ENCODE measurements at regions not wholly inside any gene's neighbourhood (a gene's known extent, or its start where the extent isn't known, plus 50 kb on each side); places are given as distances from the start of the nearest gene placed in this dataset.

DNA sequence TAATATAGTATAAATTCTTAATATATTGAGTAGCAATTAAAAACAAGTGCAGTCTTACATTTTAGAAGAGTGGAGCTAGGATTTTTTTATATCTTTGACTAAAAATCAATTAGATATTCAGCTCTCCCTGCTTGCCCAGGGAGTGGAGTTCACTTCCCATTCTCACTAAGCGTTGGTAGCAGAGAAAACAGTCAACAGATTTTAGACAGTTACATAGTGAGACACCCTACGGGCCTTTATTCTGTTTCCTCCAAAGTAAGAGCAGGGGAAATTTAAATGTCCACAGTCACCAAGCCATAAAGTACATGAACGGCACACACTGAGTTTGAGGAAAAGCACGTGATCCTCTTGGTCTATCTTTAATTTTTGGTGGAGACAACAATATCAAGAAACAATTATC, 131.6 kb upstream of the PLEKHG7 start:
- H3K79me2 ChIP-seq (ENCODE audit: low read length) = no peaks in the 10 kb centered on the region
- no peaks in the 10 kb centered on the region for H3K9me2 ChIP-seq (replicated peaks; ENCODE audit: insufficient read depth, low read length)
- no peaks in the 10 kb centered on the region for H4K20me1 ChIP-seq (ENCODE audit: insufficient read depth, low read depth, low read length)
- no peak for DNase-seq
- H3K27ac ChIP-seq (ENCODE audit: low read length) = no peak overlapping the region
- no peak overlapping the region for H3K4me2 ChIP-seq (ENCODE audit: low read depth, low read length, poor library complexity, severe bottlenecking)
- H2AFZ ChIP-seq (ENCODE audit: low read length) = no peak overlapping the region
- no peaks in the 10 kb centered on the region for H3K27me3 ChIP-seq (ENCODE audit: low read length)
- no peak overlapping the region for H3K4me3 ChIP-seq (ENCODE audit: low read length)
- no peaks in the 10 kb centered on the region for H3K9me3 ChIP-seq (ENCODE audit: low read length)
- H3K4me1 ChIP-seq (ENCODE audit: low read length) = no peaks in the 10 kb centered on the region
- no peaks in the 10 kb centered on the region for H3K36me3 ChIP-seq (ENCODE audit: insufficient read depth, low read length)
- H3K9ac ChIP-seq (ENCODE audit: low read length) = no peak overlapping the region

GRCh38 chr12:92570056-92570753, 132.6 kb upstream of the PLEKHG7 start:
- Histone ChIP-seq H3K36me3 (ENCODE audit: insufficient read depth, low read length) (no peaks in the 10 kb centered on the region), H3K27ac (ENCODE audit: low read length) (no peak overlapping the region), H2AFZ (ENCODE audit: low read length) (no peak overlapping the region), H3K9ac (ENCODE audit: low read length) (no peak overlapping the region), H3K4me2 (ENCODE audit: low read depth, low read length, poor library complexity, severe bottlenecking) (no peak overlapping the region), H3K9me2 (replicated peaks; ENCODE audit: insufficient read depth, low read length) (no peaks in the 10 kb centered on the region), H3K4me1 (ENCODE audit: low read length) (no peaks in the 10 kb centered on the region), H3K4me3 (ENCODE audit: low read length) (no peak overlapping the region), H3K9me3 (ENCODE audit: low read length) (no peaks in the 10 kb centered on the region), H4K20me1 (ENCODE audit: insufficient read depth, low read depth, low read length) (no peaks in the 10 kb centered on the region), H3K27me3 (ENCODE audit: low read length) (no peaks in the 10 kb centered on the region), H3K79me2 (ENCODE audit: low read length) (no peaks in the 10 kb centered on the region)
- peak; percentile 71 for DNase-seq

- Histone ChIP-seq H3K4me2 (ENCODE audit: low read depth, low read length, poor library complexity, severe bottlenecking) (no peak overlapping the region), H3K36me3 (ENCODE audit: insufficient read depth, low read length) (no peaks in the 10 kb centered on the region), H3K27me3 (ENCODE audit: low read length) (no peaks in the 10 kb centered on the region), H3K4me1 (ENCODE audit: low read length) (no peaks in the 10 kb centered on the region), H3K79me2 (ENCODE audit: low read length) (no peaks in the 10 kb centered on the region), H3K4me3 (ENCODE audit: low read length) (no peak overlapping the region), H3K27ac (ENCODE audit: low read length) (no peak overlapping the region), H3K9me2 (replicated peaks; ENCODE audit: insufficient read depth, low read length) (no peaks in the 10 kb centered on the region), H3K9me3 (ENCODE audit: low read length) (no peaks in the 10 kb centered on the region), H4K20me1 (ENCODE audit: insufficient read depth, low read depth, low read length) (no peaks in the 10 kb centered on the region), H3K9ac (ENCODE audit: low read length) (no peak overlapping the region), H2AFZ (ENCODE audit: low read length) (no peak overlapping the region)
- no peak for DNase-seq
Observed at GRCh38 chr12:92568691-92569090, 134.1 kb upstream of the PLEKHG7 start.

DNA sequence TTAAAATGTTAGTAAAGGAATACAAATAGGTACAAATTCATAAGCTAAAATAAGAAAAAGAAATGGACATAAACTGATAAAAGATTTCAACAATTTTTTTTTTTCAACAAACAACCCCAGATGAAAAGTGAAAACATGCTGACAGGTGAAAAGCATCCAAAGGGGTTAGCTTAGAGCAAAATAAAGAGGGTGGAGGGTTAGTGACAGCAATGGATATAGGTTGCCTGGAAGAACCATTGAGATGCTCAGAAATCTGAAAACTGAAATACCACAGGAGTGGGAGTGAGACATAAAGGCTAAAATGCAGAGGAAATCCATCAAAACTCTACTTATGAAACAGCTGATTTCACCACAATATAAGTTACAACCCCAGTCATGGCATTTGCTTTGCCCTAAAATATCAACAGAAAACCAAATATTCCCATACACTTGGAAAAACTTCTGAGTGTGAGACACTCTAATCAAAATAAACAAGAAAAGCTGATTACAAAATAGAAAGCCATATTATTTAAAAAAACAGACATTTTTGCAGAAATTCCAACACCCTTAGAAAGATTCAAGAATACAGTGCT, 136.3 kb upstream of the PLEKHG7 start:
- H3K27me3 ChIP-seq (ENCODE audit: low read length) = no peaks in the 10 kb centered on the region
- H3K9me3 ChIP-seq (ENCODE audit: low read length) = no peaks in the 10 kb centered on the region
- no peak overlapping the region for H2AFZ ChIP-seq (ENCODE audit: low read length)
- no peaks in the 10 kb centered on the region for H3K36me3 ChIP-seq (ENCODE audit: insufficient read depth, low read length)
- H3K27ac ChIP-seq (ENCODE audit: low read length) = no peak overlapping the region
- H3K4me2 ChIP-seq (ENCODE audit: low read depth, low read length, poor library complexity, severe bottlenecking) = no peak overlapping the region
- no peak for DNase-seq
- no peaks in the 10 kb centered on the region for H4K20me1 ChIP-seq (ENCODE audit: insufficient read depth, low read depth, low read length)
- H3K4me1 ChIP-seq (ENCODE audit: low read length) = no peaks in the 10 kb centered on the region
- no peak overlapping the region for H3K9ac ChIP-seq (ENCODE audit: low read length)
- H3K79me2 ChIP-seq (ENCODE audit: low read length) = no peaks in the 10 kb centered on the region
- H3K4me3 ChIP-seq (ENCODE audit: low read length) = no peak overlapping the region
- no peaks in the 10 kb centered on the region for H3K9me2 ChIP-seq (replicated peaks; ENCODE audit: insufficient read depth, low read length)

DNA sequence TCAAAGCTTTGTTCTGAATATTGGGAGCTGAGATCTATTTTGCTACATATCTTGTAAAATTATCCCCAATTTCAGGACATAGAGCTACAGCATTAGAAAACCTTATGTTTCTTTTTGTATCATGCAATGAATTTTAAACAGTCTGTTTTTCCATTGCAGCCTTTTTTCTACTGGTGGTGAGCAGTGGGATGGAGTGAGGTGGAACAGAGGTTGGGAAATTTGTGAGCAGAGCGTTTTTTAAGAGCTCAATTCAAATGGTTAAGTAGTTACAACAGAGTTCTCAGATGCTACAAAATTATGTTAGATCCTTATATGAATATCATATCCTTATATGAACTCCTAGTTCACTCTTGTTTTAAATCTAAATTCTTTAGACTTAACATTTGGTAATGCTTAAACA, 139.0 kb upstream of the PLEKHG7 start:
- no peaks in the 10 kb centered on the region for H4K20me1 ChIP-seq (ENCODE audit: insufficient read depth, low read depth, low read length)
- H3K79me2 ChIP-seq (ENCODE audit: low read length) = no peaks in the 10 kb centered on the region
- H3K4me1 ChIP-seq (ENCODE audit: low read length) = no peaks in the 10 kb centered on the region
- H3K4me3 ChIP-seq (ENCODE audit: low read length) = no peak overlapping the region
- no peaks in the 10 kb centered on the region for H3K27me3 ChIP-seq (ENCODE audit: low read length)
- H3K9me2 ChIP-seq (replicated peaks; ENCODE audit: insufficient read depth, low read length) = no peaks in the 10 kb centered on the region
- no peak overlapping the region for H3K27ac ChIP-seq (ENCODE audit: low read length)
- no peaks in the 10 kb centered on the region for H3K36me3 ChIP-seq (ENCODE audit: insufficient read depth, low read length)
- no peak overlapping the region for H3K4me2 ChIP-seq (ENCODE audit: low read depth, low read length, poor library complexity, severe bottlenecking)
- H3K9ac ChIP-seq (ENCODE audit: low read length) = no peak overlapping the region
- H2AFZ ChIP-seq (ENCODE audit: low read length) = no peak overlapping the region
- no peak for DNase-seq
- no peaks in the 10 kb centered on the region for H3K9me3 ChIP-seq (ENCODE audit: low read length)

GRCh38 chr12:92562063-92562734, 140.6 kb upstream of the PLEKHG7 start:
- H3K27me3 ChIP-seq (ENCODE audit: low read length) = no peaks in the 10 kb centered on the region
- H3K9me2 ChIP-seq (replicated peaks; ENCODE audit: insufficient read depth, low read length) = no peaks in the 10 kb centered on the region
- no peak overlapping the region for H3K4me3 ChIP-seq (ENCODE audit: low read length)
- H3K36me3 ChIP-seq (ENCODE audit: insufficient read depth, low read length) = no peaks in the 10 kb centered on the region
- H4K20me1 ChIP-seq (ENCODE audit: insufficient read depth, low read depth, low read length) = no peaks in the 10 kb centered on the region
- H3K4me1 ChIP-seq (ENCODE audit: low read length) = no peaks in the 10 kb centered on the region
- H2AFZ ChIP-seq (ENCODE audit: low read length) = no peak overlapping the region
- no peak overlapping the region for H3K4me2 ChIP-seq (ENCODE audit: low read depth, low read length, poor library complexity, severe bottlenecking)
- H3K9ac ChIP-seq (ENCODE audit: low read length) = no peak overlapping the region
- H3K27ac ChIP-seq (ENCODE audit: low read length) = no peak overlapping the region
- no peak for DNase-seq
- H3K9me3 ChIP-seq (ENCODE audit: low read length) = no peaks in the 10 kb centered on the region
- H3K79me2 ChIP-seq (ENCODE audit: low read length) = no peaks in the 10 kb centered on the region

DNA sequence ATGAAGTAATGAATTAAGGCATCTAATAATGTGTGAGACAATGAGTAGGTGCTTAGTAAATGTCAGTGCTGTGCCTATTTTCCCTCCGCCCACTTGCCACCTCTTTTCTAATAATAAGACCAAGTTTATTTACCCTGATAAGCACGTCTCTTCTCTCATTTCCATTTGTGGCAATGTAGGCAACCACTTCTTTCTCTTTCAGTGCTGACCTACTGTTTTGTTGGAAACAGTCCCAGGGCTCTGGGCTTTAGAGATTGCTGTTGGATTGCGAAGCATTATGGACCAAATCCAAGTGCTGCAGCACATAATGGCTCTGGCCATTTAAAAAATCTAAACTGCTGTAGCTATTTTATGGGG, 141.3 kb upstream of the PLEKHG7 start:
- H3K4me1 ChIP-seq (ENCODE audit: low read length) = no peaks in the 10 kb centered on the region
- no peak overlapping the region for H3K4me2 ChIP-seq (ENCODE audit: low read depth, low read length, poor library complexity, severe bottlenecking)
- no peak overlapping the region for H3K4me3 ChIP-seq (ENCODE audit: low read length)
- H3K27ac ChIP-seq (ENCODE audit: low read length) = no peak overlapping the region
- H2AFZ ChIP-seq (ENCODE audit: low read length) = no peak overlapping the region
- H4K20me1 ChIP-seq (ENCODE audit: insufficient read depth, low read depth, low read length) = no peaks in the 10 kb centered on the region
- no peaks in the 10 kb centered on the region for H3K9me2 ChIP-seq (replicated peaks; ENCODE audit: insufficient read depth, low read length)
- no peaks in the 10 kb centered on the region for H3K36me3 ChIP-seq (ENCODE audit: insufficient read depth, low read length)
- no peaks in the 10 kb centered on the region for H3K9me3 ChIP-seq (ENCODE audit: low read length)
- H3K27me3 ChIP-seq (ENCODE audit: low read length) = no peaks in the 10 kb centered on the region
- no peaks in the 10 kb centered on the region for H3K79me2 ChIP-seq (ENCODE audit: low read length)
- no peak overlapping the region for H3K9ac ChIP-seq (ENCODE audit: low read length)
- no peak for DNase-seq

GRCh38 chr12:92560713-92561542, 141.9 kb upstream of the PLEKHG7 start:
- H3K27me3 ChIP-seq (ENCODE audit: low read length) = no peaks in the 10 kb centered on the region
- no peak overlapping the region for H3K4me2 ChIP-seq (ENCODE audit: low read depth, low read length, poor library complexity, severe bottlenecking)
- no peaks in the 10 kb centered on the region for H3K79me2 ChIP-seq (ENCODE audit: low read length)
- no peaks in the 10 kb centered on the region for H3K9me3 ChIP-seq (ENCODE audit: low read length)
- H2AFZ ChIP-seq (ENCODE audit: low read length) = no peak overlapping the region
- H3K9ac ChIP-seq (ENCODE audit: low read length) = no peak overlapping the region
- H3K27ac ChIP-seq (ENCODE audit: low read length) = no peak overlapping the region
- DNase-seq = no peak
- H3K4me3 ChIP-seq (ENCODE audit: low read length) = no peak overlapping the region
- H4K20me1 ChIP-seq (ENCODE audit: insufficient read depth, low read depth, low read length) = no peaks in the 10 kb centered on the region
- H3K9me2 ChIP-seq (replicated peaks; ENCODE audit: insufficient read depth, low read length) = no peaks in the 10 kb centered on the region
- H3K4me1 ChIP-seq (ENCODE audit: low read length) = no peaks in the 10 kb centered on the region
- no peaks in the 10 kb centered on the region for H3K36me3 ChIP-seq (ENCODE audit: insufficient read depth, low read length)

Measured in Karpas-422 (cell line).